Activated CD4-positive, alpha-beta T cell treated with anti-CD3 and anti-CD28 coated beads, Interleukin-2, Interleukin-4, amounts not matched to agents 100 ng/mL and 50 ng/mL, durations not matched to agents 16 hours and 8 hours (primary cell): ENCODE measurements at regions not wholly inside any gene's neighbourhood (a gene's known extent, or its start where the extent isn't known, plus 50 kb on each side); places are given as distances from the start of the nearest gene placed in this dataset.

ENCODE experiments used
- DNase-seq: peaks from one replicate; pipeline ENCODE4 v3.0.0-alpha.2; 2020; ENCODE audit warnings: low spot score

DNA sequence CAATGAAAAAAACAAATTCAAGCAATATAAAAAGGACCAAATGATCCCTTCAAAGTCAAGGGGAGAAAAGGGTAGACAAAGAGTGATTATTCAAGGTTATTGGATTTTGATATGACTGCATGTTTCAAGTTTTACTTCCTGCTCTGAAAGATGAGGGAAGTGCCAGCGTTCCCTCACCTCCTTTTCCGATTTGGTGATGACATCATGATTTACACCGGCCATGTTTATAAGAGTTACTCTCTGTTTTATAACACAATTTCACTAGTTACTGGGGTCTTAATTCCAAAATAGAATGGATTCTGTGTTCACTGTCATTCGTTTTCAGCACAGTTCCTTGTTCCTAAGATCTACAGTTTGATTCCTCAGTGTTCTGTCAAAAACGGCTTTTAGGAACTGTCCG lies 60.5 kb upstream of the CPXM2 start:
- DNase-seq: no peak

- no peak for DNase-seq
These were observed 56.6 kb upstream of the CPXM2 start for GRCh38 chr10:123948030-123948823.

DNA sequence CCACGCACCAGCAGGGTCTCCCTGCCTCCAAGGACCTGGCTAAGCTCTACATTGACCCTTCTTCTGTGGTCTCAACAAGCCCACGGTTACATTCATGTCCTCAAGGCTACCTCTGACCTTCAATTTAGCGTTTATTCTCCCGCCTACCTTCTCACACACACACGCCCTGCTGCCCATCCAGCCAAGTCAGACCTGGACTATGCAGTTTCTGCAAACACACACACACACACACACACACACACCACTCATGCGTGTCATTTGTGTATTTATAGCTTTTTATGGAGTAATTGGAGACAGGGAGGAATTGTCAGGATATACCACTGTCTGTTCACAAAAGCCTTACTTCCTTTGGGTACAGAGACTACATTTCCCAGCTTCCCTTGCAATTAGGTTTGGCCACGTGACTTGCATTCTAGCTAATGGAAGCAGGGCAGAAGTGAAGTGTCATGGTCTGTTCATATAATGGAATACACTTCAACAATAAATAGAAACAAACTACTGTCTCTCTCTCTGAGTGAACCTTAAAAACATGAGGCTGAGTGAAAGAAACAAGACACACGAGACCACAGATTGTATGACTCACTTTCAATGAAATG lies 53.8 kb upstream of the CPXM2 start:
- DNase-seq: peak; percentile 8

- DNase-seq: no peak
These were observed 53.1 kb upstream of the CPXM2 start for GRCh38 chr10:123944661-123945060.

GRCh38 chr10:123943307-123943706 lies 51.7 kb upstream of the CPXM2 start:
- no peak for DNase-seq

- no peak for DNase-seq
These were observed 50.7 kb upstream of the CPXM2 start for GRCh38 chr10:123942114-123942861.
